ENCODE measurements at regions not wholly inside any gene's neighbourhood (a gene's known extent, or its start where the extent isn't known, plus 50 kb on each side); places are given as distances from the start of the nearest gene placed in this dataset.

DNA sequence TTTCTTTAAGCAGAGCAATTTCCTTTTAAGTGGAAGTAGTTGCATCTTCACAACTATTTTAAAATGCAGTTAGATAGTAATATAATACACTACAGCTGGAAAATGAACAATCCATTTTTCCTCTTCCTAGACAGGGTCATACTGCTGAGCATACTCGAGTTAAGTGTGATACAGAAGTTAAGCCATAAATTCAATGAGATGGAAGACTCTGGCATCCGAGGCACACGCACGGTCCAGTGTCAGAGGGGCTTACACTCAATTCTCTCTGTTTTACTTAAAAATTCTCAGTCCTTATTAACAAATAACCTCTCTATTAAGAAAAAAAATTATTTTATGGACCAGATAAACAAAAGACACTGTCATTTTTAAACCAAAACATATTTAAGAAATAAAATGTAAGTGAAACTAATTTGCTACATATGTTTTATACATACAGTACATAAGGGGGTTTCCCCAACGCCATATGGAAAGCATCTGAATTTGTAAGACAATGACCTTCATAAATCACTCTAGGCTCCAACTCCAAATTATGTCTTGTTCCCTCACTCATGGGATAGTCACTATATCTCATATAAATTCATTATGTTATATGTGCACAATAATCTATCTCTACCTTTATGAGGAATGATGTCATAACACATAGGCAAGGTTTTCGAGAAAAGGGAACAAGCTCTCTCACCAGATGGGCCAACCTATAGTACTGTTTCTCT lies 315.3 kb downstream of the PAPSS1 start:
- no peaks in the 10 kb centered on the region for H3K4me1 ChIP-seq
- ATAC-seq (no peak), DNase-seq (no peak)
- intact Hi-C loops (cut with DNase I) = no loop called here
- no peaks in the 10 kb centered on the region for H3K27me3 ChIP-seq (ENCODE audit: low read depth)
- TF ChIP-seq, protein P1, sequence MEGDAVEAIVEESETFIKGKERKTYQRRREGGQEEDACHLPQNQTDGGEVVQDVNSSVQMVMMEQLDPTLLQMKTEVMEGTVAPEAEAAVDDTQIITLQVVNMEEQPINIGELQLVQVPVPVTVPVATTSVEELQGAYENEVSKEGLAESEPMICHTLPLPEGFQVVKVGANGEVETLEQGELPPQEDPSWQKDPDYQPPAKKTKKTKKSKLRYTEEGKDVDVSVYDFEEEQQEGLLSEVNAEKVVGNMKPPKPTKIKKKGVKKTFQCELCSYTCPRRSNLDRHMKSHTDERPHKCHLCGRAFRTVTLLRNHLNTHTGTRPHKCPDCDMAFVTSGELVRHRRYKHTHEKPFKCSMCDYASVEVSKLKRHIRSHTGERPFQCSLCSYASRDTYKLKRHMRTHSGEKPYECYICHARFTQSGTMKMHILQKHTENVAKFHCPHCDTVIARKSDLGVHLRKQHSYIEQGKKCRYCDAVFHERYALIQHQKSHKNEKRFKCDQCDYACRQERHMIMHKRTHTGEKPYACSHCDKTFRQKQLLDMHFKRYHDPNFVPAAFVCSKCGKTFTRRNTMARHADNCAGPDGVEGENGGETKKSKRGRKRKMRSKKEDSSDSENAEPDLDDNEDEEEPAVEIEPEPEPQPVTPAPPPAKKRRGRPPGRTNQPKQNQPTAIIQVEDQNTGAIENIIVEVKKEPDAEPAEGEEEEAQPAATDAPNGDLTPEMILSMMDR (IDR thresholded peaks at IDR 0.05) = no peak
- no peak overlapping the region for H3K4me3 ChIP-seq
- no peaks in the 10 kb centered on the region for H3K36me3 ChIP-seq
- H3K9me3 ChIP-seq = no peaks in the 10 kb centered on the region
- no peak overlapping the region for H3K27ac ChIP-seq

DNA sequence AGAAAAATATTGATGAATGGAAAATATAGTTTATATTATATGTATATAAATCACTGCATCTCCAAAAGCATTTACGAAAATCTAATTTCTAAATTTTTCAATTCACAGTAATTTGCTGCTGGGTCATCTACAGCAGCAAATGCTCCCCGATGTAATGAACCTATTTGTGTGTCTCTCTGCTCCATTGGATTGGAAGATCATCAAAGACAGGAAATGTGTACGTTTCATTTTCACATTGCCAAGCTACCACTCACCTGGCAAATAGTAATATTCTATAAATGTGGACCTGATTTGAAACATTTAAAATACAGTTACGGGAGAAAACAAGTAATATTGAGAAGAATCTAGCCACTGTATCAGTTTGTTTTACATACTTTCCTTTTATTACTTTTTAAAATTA lies 317.7 kb downstream of the PAPSS1 start:
- no peak overlapping the region for H3K27ac ChIP-seq
- no peaks in the 10 kb centered on the region for H3K4me1 ChIP-seq
- DNase-seq (no peak), ATAC-seq (no peak)
- no peaks in the 10 kb centered on the region for H3K36me3 ChIP-seq
- no peaks in the 10 kb centered on the region for H3K9me3 ChIP-seq
- no peak overlapping the region for H3K4me3 ChIP-seq
- TF ChIP-seq, protein P1 (IDR thresholded peaks at IDR 0.05) = no peak
- no peaks in the 10 kb centered on the region for H3K27me3 ChIP-seq (ENCODE audit: low read depth)
- intact Hi-C loops (cut with DNase I) = no loop called here

DNA sequence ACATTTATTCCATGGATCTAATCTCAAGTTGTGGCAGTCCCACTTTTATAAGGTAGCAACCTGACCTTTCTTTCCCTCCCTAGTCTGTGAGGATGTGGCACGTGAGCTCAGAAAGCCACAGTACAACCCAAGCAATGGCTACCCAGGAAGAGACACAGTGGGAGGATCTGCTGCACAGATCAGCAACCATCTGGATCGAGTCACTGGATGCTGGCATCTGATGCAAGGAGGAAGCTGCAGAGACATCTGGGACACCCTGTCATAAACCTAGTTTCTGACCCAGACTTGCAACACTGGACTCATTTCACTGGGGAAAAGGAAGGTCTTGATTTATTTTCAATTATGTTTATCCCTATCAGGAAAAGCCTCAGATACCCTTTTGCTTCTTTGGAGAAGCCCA lies 327.1 kb downstream of the PAPSS1 start:
- ATAC-seq (peak; percentile 15 to 40), DNase-seq (no peak)
- Histone ChIP-seq H3K27ac (no peak overlapping the region), H3K9me3 (no peaks in the 10 kb centered on the region), H3K36me3 (no peaks in the 10 kb centered on the region), H3K4me1 (no peaks in the 10 kb centered on the region), H3K4me3 (no peak overlapping the region), H3K27me3 (ENCODE audit: low read depth) (no peaks in the 10 kb centered on the region)
- intact Hi-C loops (cut with DNase I) = no loop called here
- TF ChIP-seq, protein P1 (IDR thresholded peaks at IDR 0.05) = no peak

DNA sequence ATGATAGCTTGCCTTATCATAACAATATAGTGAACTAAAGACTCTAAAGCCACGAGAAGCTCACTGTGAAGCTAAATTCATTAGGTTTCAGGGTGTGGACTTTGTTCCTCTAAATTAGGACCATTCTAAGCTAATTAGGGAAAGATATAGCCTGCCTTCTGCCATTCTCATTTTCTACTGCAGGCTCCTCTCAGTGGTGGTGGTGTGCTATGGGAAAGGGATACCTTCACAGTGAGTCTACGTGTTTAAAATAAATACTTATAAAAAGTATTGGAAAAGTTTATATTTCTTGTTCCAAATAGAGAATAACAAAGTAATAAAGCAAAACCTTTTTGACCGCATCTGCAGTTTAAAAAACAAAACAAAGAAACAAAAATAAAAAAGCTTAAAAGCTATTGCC lies 327.7 kb downstream of the PAPSS1 start:
- Histone ChIP-seq H3K9me3 (no peaks in the 10 kb centered on the region), H3K27me3 (ENCODE audit: low read depth) (no peaks in the 10 kb centered on the region), H3K36me3 (no peaks in the 10 kb centered on the region), H3K4me3 (no peak overlapping the region), H3K4me1 (no peaks in the 10 kb centered on the region), H3K27ac (no peak overlapping the region)
- no peak for DNase-seq
- ATAC-seq = no peak
- TF ChIP-seq, protein P1 (IDR thresholded peaks at IDR 0.05) = no peak
- intact Hi-C loops (cut with DNase I) = no loop called here

DNA sequence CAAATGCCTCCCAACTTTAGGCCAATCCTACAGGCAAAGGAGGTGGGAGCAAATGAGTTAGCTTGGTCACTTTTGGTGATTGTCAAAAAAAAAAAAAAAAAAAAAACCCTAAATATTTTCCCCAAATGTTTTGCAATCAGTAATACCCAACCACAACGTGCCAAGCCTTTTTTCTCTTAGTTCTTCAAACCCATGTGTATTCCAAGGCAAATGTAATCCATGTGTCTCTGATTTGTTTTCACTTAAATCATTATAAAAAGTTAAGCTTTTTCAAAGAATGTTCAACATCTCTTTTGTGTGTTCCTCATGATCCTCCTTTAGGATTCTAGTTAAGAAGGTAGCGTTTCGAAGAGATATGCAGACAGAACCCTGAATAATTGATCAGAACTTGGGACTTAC lies 328.4 kb downstream of the PAPSS1 start:
- Histone ChIP-seq H3K9me3 (no peaks in the 10 kb centered on the region), H3K27ac (no peak overlapping the region), H3K4me3 (no peak overlapping the region), H3K36me3 (no peaks in the 10 kb centered on the region), H3K27me3 (ENCODE audit: low read depth) (no peaks in the 10 kb centered on the region), H3K4me1 (no peaks in the 10 kb centered on the region)
- TF ChIP-seq, protein P1 (IDR thresholded peaks at IDR 0.05) = no peak
- intact Hi-C loops (cut with DNase I) = no loop called here
- DNase-seq = no peak
- no peak for ATAC-seq

Measured in lower lobe of right lung (tissue), 2 donors.